OCI-LY3 (cell line): ENCODE measurements at regions not wholly inside any gene's neighbourhood (a gene's known extent, or its start where the extent isn't known, plus 50 kb on each side); places are given as distances from the start of the nearest gene placed in this dataset.
"Not testable (repeated sequence)": the region's sequence is repeated elsewhere in the genome, so short reads cannot be mapped to it uniquely, and the experiment has no call there.

Experiments used
- EZH2phosphoT487 ChIP-seq: fragments of 200-600 bp; shearing (Covaris generic); IDR thresholded peaks from 2 replicates; pipeline ENCODE4 v1.6.1; 2018; ENCODE audit warnings: antibody characterized with exemption, mixed run types, low read depth
- TF ChIP-seq, protein P1 (sequence below): fragments of 200-600, 300-600 bp; sonication (generic); IDR thresholded peaks from 2 replicates; pipeline ENCODE4 v1.5.1; 2014; ENCODE audit warnings: antibody characterized with exemption, low read length, low read depth

DNA sequence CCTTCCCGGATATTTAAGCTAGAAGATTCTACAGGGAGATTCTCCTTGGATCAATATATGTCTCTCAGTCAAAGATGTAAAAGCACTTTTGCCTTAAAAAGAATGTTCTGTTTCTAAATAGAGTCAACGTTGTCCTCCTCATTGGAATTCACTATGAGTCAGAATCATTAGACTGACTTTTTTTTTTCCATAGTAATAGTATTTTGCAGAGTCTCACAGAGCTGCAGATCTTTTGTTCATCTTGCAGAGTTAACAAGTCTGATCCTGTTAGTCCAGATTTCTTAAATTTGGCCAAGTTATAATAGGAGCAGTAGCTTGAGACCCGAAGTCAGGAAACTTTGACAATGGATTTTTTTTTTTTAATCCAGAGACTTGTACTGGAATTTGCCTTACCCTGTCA, 103.0 kb downstream of the NSUN5 start:
- TF ChIP-seq, protein P1, sequence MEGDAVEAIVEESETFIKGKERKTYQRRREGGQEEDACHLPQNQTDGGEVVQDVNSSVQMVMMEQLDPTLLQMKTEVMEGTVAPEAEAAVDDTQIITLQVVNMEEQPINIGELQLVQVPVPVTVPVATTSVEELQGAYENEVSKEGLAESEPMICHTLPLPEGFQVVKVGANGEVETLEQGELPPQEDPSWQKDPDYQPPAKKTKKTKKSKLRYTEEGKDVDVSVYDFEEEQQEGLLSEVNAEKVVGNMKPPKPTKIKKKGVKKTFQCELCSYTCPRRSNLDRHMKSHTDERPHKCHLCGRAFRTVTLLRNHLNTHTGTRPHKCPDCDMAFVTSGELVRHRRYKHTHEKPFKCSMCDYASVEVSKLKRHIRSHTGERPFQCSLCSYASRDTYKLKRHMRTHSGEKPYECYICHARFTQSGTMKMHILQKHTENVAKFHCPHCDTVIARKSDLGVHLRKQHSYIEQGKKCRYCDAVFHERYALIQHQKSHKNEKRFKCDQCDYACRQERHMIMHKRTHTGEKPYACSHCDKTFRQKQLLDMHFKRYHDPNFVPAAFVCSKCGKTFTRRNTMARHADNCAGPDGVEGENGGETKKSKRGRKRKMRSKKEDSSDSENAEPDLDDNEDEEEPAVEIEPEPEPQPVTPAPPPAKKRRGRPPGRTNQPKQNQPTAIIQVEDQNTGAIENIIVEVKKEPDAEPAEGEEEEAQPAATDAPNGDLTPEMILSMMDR, result not testable (repeated sequence)
- TF ChIP-seq EZH2phosphoT487, result not testable (repeated sequence)
